ENCODE measurements at regions not wholly inside any gene's neighbourhood (a gene's known extent, or its start where the extent isn't known, plus 50 kb on each side); places are given as distances from the start of the nearest gene placed in this dataset.
"Not testable (repeated sequence)": the region's sequence is repeated elsewhere in the genome, so short reads cannot be mapped to it uniquely, and the experiment has no call there.

GRCh38 chr14:105909828-105910120, 383.4 kb downstream of the TMEM121 start:
- DNase-seq, H3K27me3 Mint-ChIP-seq, H3K4me1 Mint-ChIP-seq, H3K9me3 Mint-ChIP-seq, H3K4me3 Mint-ChIP-seq, H3K27ac Mint-ChIP-seq, H3K36me3 Mint-ChIP-seq: not testable (repeated sequence)

GRCh38 chr14:105910426-105910825, 384.0 kb downstream of the TMEM121 start:
- DNase-seq, result no peak
- Mint-ChIP-seq H3K4me3 (peak overlapping the region; percentile 25), H3K9me3 (no peaks in the 10 kb centered on the region), H3K4me1 (peaks cover 2% of the 10 kb centered on the region), H3K36me3 (no peaks in the 10 kb centered on the region), H3K27me3 (no peaks in the 10 kb centered on the region), H3K27ac (no peak overlapping the region)

GRCh38 chr14:105911006-105911847, 384.8 kb downstream of the TMEM121 start:
- H3K4me3 Mint-ChIP-seq, result no peak overlapping the region
- H3K27ac Mint-ChIP-seq, result no peak overlapping the region
- no peaks in the 10 kb centered on the region for H3K9me3 Mint-ChIP-seq

GRCh38 chr14:105911848-105912292, 385.5 kb downstream of the TMEM121 start:
- not testable (repeated sequence) for H3K27ac Mint-ChIP-seq, H3K27me3 Mint-ChIP-seq, H3K4me3 Mint-ChIP-seq, H3K36me3 Mint-ChIP-seq, DNase-seq, H3K9me3 Mint-ChIP-seq, H3K4me1 Mint-ChIP-seq

More at GRCh38 chr14:105911006-105911847, 384.8 kb downstream of the TMEM121 start:
- Mint-ChIP-seq H3K4me1 (peaks cover 2% of the 10 kb centered on the region), H3K27me3 (no peaks in the 10 kb centered on the region), H3K36me3 (no peaks in the 10 kb centered on the region)
- no peak for DNase-seq

GRCh38 chr14:105912641-105913180, 386.3 kb downstream of the TMEM121 start:
- H3K4me1 Mint-ChIP-seq, result peaks cover 2% of the 10 kb centered on the region
- H3K27ac Mint-ChIP-seq, result no peak overlapping the region
- DNase-seq, result no peak
- peaks cover 3% of the 10 kb centered on the region for H3K27me3 Mint-ChIP-seq
- H3K4me3 Mint-ChIP-seq, result no peak overlapping the region
- no peaks in the 10 kb centered on the region for H3K9me3 Mint-ChIP-seq
- no peaks in the 10 kb centered on the region for H3K36me3 Mint-ChIP-seq

- Mint-ChIP-seq H3K9me3 (no peaks in the 10 kb centered on the region), H3K4me1 (peaks cover 2% of the 10 kb centered on the region), H3K36me3 (no peaks in the 10 kb centered on the region), H3K4me3 (no peak overlapping the region), H3K27me3 (peaks cover 4% of the 10 kb centered on the region), H3K27ac (no peak overlapping the region)
- no peak for DNase-seq
Measured at GRCh38 chr14:105913221-105913620, 386.8 kb downstream of the TMEM121 start.

GRCh38 chr14:105913861-105914260, 387.5 kb downstream of the TMEM121 start:
- Mint-ChIP-seq H3K27ac (no peak overlapping the region), H3K27me3 (peaks cover 4% of the 10 kb centered on the region), H3K36me3 (no peaks in the 10 kb centered on the region), H3K4me1 (no peaks in the 10 kb centered on the region), H3K9me3 (no peaks in the 10 kb centered on the region), H3K4me3 (no peak overlapping the region)
- no peak for DNase-seq

GRCh38 chr14:105914281-105914680, 387.9 kb downstream of the TMEM121 start:
- not testable (repeated sequence) for H3K36me3 Mint-ChIP-seq, H3K9me3 Mint-ChIP-seq, H3K4me3 Mint-ChIP-seq, H3K27me3 Mint-ChIP-seq, H3K4me1 Mint-ChIP-seq, DNase-seq, H3K27ac Mint-ChIP-seq

- H3K27ac Mint-ChIP-seq, result no peak overlapping the region
- no peaks in the 10 kb centered on the region for H3K36me3 Mint-ChIP-seq
- DNase-seq, result no peak
- H3K9me3 Mint-ChIP-seq, result no peaks in the 10 kb centered on the region
- no peak overlapping the region for H3K4me3 Mint-ChIP-seq
- H3K4me1 Mint-ChIP-seq, result no peaks in the 10 kb centered on the region
- H3K27me3 Mint-ChIP-seq, result peaks cover 4% of the 10 kb centered on the region
Measured at GRCh38 chr14:105914738-105915385, 388.5 kb downstream of the TMEM121 start.

- not testable (repeated sequence) for H3K36me3 Mint-ChIP-seq, H3K27me3 Mint-ChIP-seq, H3K4me1 Mint-ChIP-seq, H3K27ac Mint-ChIP-seq, DNase-seq, H3K4me3 Mint-ChIP-seq, H3K9me3 Mint-ChIP-seq
Measured at GRCh38 chr14:105915546-105915945, 389.2 kb downstream of the TMEM121 start.

GRCh38 chr14:105917136-105917932, 391.0 kb downstream of the TMEM121 start:
- not testable (repeated sequence) for H3K4me3 Mint-ChIP-seq, H3K27ac Mint-ChIP-seq, H3K9me3 Mint-ChIP-seq, H3K4me1 Mint-ChIP-seq, H3K27me3 Mint-ChIP-seq, DNase-seq, H3K36me3 Mint-ChIP-seq

GRCh38 chr14:105917933-105918436, 391.6 kb downstream of the TMEM121 start:
- Mint-ChIP-seq H3K4me3 (no peak overlapping the region), H3K27ac (no peak overlapping the region), H3K9me3 (no peaks in the 10 kb centered on the region), H3K27me3 (peaks cover 4% of the 10 kb centered on the region), H3K36me3 (no peaks in the 10 kb centered on the region), H3K4me1 (no peaks in the 10 kb centered on the region)
- DNase-seq, result no peak

GRCh38 chr14:105918496-105919262, 392.3 kb downstream of the TMEM121 start:
- no peaks in the 10 kb centered on the region for H3K4me1 Mint-ChIP-seq
- H3K9me3 Mint-ChIP-seq, result no peaks in the 10 kb centered on the region
- no peaks in the 10 kb centered on the region for H3K36me3 Mint-ChIP-seq
- H3K27ac Mint-ChIP-seq, result no peak overlapping the region
- DNase-seq, result no peak
- peaks cover 4% of the 10 kb centered on the region for H3K27me3 Mint-ChIP-seq
- no peak overlapping the region for H3K4me3 Mint-ChIP-seq

GRCh38 chr14:105919458-105920150, 393.2 kb downstream of the TMEM121 start:
- Mint-ChIP-seq H3K27ac (no peak overlapping the region), H3K4me3 (no peak overlapping the region), H3K9me3 (no peaks in the 10 kb centered on the region), H3K4me1 (no peaks in the 10 kb centered on the region), H3K27me3 (peaks cover 4% of the 10 kb centered on the region), H3K36me3 (no peaks in the 10 kb centered on the region)
- DNase-seq, result no peak

Measured in activated naive CD8-positive, alpha-beta T cell treated with anti-CD3 and anti-CD28 coated beads for 36 hours (primary cell).